OCI-LY3 (cell line): ENCODE measurements at regions not wholly inside any gene's neighbourhood (a gene's known extent, or its start where the extent isn't known, plus 50 kb on each side); places are given as distances from the start of the nearest gene placed in this dataset.

Experiments
- EZH2phosphoT487 ChIP-seq: fragments of 200-600 bp; shearing (Covaris generic); IDR thresholded peaks from 2 replicates; pipeline ENCODE4 v1.6.1; 2018; ENCODE audit warnings: antibody characterized with exemption, mixed run types, low read depth
- TF ChIP-seq, protein P1 (sequence below): fragments of 200-600, 300-600 bp; sonication (generic); IDR thresholded peaks from 2 replicates; pipeline ENCODE4 v1.5.1; 2014; ENCODE audit warnings: antibody characterized with exemption, low read length, low read depth

GRCh38 chr16:65229191-65229662 is 107.4 kb upstream of the CDH11 start:
- TF ChIP-seq, protein P1, sequence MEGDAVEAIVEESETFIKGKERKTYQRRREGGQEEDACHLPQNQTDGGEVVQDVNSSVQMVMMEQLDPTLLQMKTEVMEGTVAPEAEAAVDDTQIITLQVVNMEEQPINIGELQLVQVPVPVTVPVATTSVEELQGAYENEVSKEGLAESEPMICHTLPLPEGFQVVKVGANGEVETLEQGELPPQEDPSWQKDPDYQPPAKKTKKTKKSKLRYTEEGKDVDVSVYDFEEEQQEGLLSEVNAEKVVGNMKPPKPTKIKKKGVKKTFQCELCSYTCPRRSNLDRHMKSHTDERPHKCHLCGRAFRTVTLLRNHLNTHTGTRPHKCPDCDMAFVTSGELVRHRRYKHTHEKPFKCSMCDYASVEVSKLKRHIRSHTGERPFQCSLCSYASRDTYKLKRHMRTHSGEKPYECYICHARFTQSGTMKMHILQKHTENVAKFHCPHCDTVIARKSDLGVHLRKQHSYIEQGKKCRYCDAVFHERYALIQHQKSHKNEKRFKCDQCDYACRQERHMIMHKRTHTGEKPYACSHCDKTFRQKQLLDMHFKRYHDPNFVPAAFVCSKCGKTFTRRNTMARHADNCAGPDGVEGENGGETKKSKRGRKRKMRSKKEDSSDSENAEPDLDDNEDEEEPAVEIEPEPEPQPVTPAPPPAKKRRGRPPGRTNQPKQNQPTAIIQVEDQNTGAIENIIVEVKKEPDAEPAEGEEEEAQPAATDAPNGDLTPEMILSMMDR: no peak
- TF ChIP-seq EZH2phosphoT487: no peak
